ENCODE measurements at regions not wholly inside any gene's neighbourhood (a gene's known extent, or its start where the extent isn't known, plus 50 kb on each side); places are given as distances from the start of the nearest gene placed in this dataset.

- no peak for TF ChIP-seq TAF1 (IDR thresholded peaks at IDR 0.05; ENCODE audit: borderline replicate concordance, insufficient read depth, low read length)
- TF ChIP-seq REST (IDR thresholded peaks at IDR 0.05; ENCODE audit: insufficient read depth in 1 of 2, low read depth in 2 of 2, low read length in 2 of 2), result no peak
These were observed 969.2 kb upstream of the RBFOX1 start for GRCh38 chr16:6363396-6363795.
